Natural killer cell (primary cell): ENCODE measurements at regions not wholly inside any gene's neighbourhood (a gene's known extent, or its start where the extent isn't known, plus 50 kb on each side); places are given as distances from the start of the nearest gene placed in this dataset.

Experiments used
- ATAC-seq, 3 donors: fragments of 150-1000 bp in 2 of 3; fragments of 200-7000 bp in 1 of 3; cut with Tn5 transposase; 1 replicate in 1 of 3; 2 replicates in 2 of 3; pipeline ENCODE4 v1.10.0; 2021; ENCODE audit warnings: mild to moderate bottlenecking in 2 of 3, moderate library complexity in 2 of 3
- DNase-seq, 2 donors: peaks; one replicate each; pipeline versions ENCODE4 v3.0.0 to v3.0.0-alpha.2; 2013 to 2021; ENCODE audit warnings: mixed read lengths in 1 of 2
- H3K27ac ChIP-seq: one replicate; pipeline ENCODE4 v1.5.1; 2013; ENCODE audit warnings: mild to moderate bottlenecking, low read length
- H3K27me3 ChIP-seq: one replicate; pipeline ENCODE4 v1.6.1; 2013; ENCODE audit warnings: low read length; ENCODE audit not compliant: control insufficient read depth, insufficient read depth
- H3K36me3 ChIP-seq: one replicate; pipeline ENCODE4 v1.6.1; 2013; ENCODE audit warnings: low read length; ENCODE audit not compliant: control insufficient read depth, insufficient read depth
- H3K4me1 ChIP-seq: one replicate; pipeline ENCODE4 v1.6.1; 2013; ENCODE audit warnings: low read length; ENCODE audit not compliant: control insufficient read depth, insufficient read depth
- H3K4me3 ChIP-seq: one replicate; pipeline ENCODE4 v1.5.1; 2013; ENCODE audit warnings: low read length
- H3K9me3 ChIP-seq: one replicate; pipeline ENCODE4 v1.6.1; 2013; ENCODE audit warnings: low read length; ENCODE audit not compliant: control insufficient read depth, insufficient read depth
- H3K27ac Mint-ChIP-seq, 2 donors: one replicate each; pipeline ENCODE4 v1.8.0; 2022; ENCODE audit warnings: mild to moderate bottlenecking in 2 of 2, mixed read lengths in 2 of 2, moderate library complexity in 1 of 2
- H3K27me3 Mint-ChIP-seq, 2 donors: one replicate each; pipeline ENCODE4 v1.8.0; 2022; ENCODE audit warnings: low read depth in 2 of 2, mixed read lengths in 2 of 2
- H3K36me3 Mint-ChIP-seq: one replicate; pipeline ENCODE4 v1.8.0; 2022; ENCODE audit warnings: mixed read lengths
- H3K4me1 Mint-ChIP-seq, 2 donors: one replicate each; pipeline ENCODE4 v1.8.0; 2022; ENCODE audit warnings: mixed read lengths in 2 of 2
- H3K4me3 Mint-ChIP-seq: one replicate; pipeline ENCODE4 v1.8.0; 2022; ENCODE audit warnings: mild to moderate bottlenecking, moderate library complexity, mixed read lengths
- H3K9me3 Mint-ChIP-seq, 2 donors: one replicate each; pipeline ENCODE4 v1.8.0; 2022; ENCODE audit warnings: mixed read lengths in 2 of 2
- CTCF ChIP-seq: fragments of 200-600 bp; IDR thresholded peaks from one replicate; pipeline ENCODE4 v1.8.0; 2022; ENCODE audit warnings: antibody characterized with exemption
- WGBS: methylation state at CpG from one replicate; pipeline ENCODE4 v1.1.7; 2013; ENCODE audit warnings: missing lambda C conversion rate; ENCODE audit not compliant: insufficient coverage; 5-methylcytosine and 5-hydroxymethylcytosine counted together
- intact Hi-C: fragments of 100-400 bp; cut with micrococcal nuclease; formaldehyde crosslinking; loops from one replicate; pipeline ENCODE4 v1.14.2; 2022

DNA sequence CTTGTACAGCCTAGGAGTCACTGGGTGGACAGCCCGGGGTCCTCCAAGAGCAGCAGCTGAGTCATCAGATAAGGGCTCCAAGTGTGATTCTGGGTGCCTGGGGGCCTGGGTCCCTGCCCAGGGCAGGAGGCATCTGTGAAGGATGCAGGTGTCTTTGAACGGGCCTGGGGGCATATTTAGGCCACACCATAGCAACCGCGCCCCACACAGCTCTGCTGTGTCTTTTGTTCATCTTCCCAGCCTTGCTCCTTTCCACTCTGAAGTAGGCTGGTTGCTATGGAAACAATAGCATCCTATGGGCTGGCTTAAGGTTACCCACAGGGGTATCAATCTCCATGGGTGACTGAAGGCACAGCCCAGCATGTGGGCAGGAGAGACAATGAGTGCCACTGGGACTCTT is 324.7 kb downstream of the TCERG1L start:
- H3K36me3 ChIP-seq = no peaks in the 10 kb centered on the region
- no peak overlapping the region for H3K27ac ChIP-seq
- Mint-ChIP-seq H3K4me3 (no peak overlapping the region), H3K27me3 (no peaks in the 10 kb centered on the region), H3K9me3 (peaks cover 2 to 8% of the 10 kb centered on the region in 2 donors), H3K27ac (no peak overlapping the region), H3K4me1 (no peaks in the 10 kb centered on the region), H3K36me3 (no peaks in the 10 kb centered on the region)
- H3K9me3 ChIP-seq = no peaks in the 10 kb centered on the region
- H3K4me1 ChIP-seq = no peaks in the 10 kb centered on the region
- no peak overlapping the region for H3K4me3 ChIP-seq
- intact Hi-C loops = no loop called here
- ATAC-seq = no peak
- H3K27me3 ChIP-seq = no peaks in the 10 kb centered on the region
- DNase-seq = no peak
- TF ChIP-seq CTCF = no peak
- 86% methylated on average over 4 of the region's 4 CpGs for WGBS

- no peak overlapping the region for H3K4me3 Mint-ChIP-seq
These were observed 324.1 kb downstream of the TCERG1L start for GRCh38 chr10:130987401-130987800.

DNA sequence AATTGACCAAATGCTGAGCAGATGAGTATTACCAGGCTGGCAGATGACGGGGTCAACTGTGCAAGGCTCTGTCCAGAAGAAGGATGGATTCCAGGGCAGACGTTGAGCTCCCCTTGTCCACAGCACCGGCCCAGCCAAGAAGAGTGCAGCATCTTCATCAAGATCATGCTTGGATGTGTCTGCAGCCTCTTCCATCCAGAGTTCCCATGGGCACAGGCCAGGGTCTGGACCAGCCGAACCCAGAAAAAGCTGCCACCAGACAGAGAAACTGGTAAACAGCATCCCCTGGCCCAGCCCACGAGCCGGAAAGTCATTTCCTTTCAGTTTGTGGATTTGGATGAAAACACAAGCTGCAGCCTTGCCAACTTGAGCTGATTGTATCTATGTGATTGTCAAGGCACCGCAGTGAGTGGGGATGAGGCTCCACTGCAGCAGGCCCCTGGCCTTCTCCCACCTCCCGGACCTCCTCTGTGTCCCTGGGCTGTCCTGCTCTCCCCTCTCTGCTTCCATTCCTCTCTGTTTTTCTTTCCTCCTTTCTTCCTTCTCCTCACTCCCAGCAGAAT is 321.8 kb downstream of the TCERG1L start:
- Mint-ChIP-seq H3K36me3 (no peaks in the 10 kb centered on the region), H3K9me3 (no peaks in the 10 kb centered on the region), H3K4me3 (no peak overlapping the region), H3K27ac (no peak overlapping the region), H3K4me1 (no peaks in the 10 kb centered on the region), H3K27me3 (no peaks in the 10 kb centered on the region)
- 45% methylated on average over 8 of the region's 8 CpGs for WGBS
- Histone ChIP-seq H3K4me1 (no peaks in the 10 kb centered on the region), H3K9me3 (no peaks in the 10 kb centered on the region), H3K27ac (no peak overlapping the region), H3K4me3 (no peak overlapping the region), H3K36me3 (no peaks in the 10 kb centered on the region), H3K27me3 (no peaks in the 10 kb centered on the region)
- DNase-seq (no peak), ATAC-seq (no peak)
- intact Hi-C loops = no loop called here
- no peak for TF ChIP-seq CTCF

More at GRCh38 chr10:130987401-130987800, 324.1 kb downstream of the TCERG1L start:
- H3K27me3 Mint-ChIP-seq = no peaks in the 10 kb centered on the region
- Histone ChIP-seq H3K9me3 (no peaks in the 10 kb centered on the region), H3K36me3 (no peaks in the 10 kb centered on the region), H3K4me3 (no peak overlapping the region), H3K27ac (no peak overlapping the region), H3K4me1 (no peaks in the 10 kb centered on the region), H3K27me3 (no peaks in the 10 kb centered on the region)
- H3K4me1 Mint-ChIP-seq = no peaks in the 10 kb centered on the region
- peaks cover 2 to 8% of the 10 kb centered on the region in 2 donors for H3K9me3 Mint-ChIP-seq
- DNase-seq (no peak), ATAC-seq (no peak)
- intact Hi-C loops = no loop called here
- no peak overlapping the region for H3K27ac Mint-ChIP-seq
- TF ChIP-seq CTCF = no peak
- WGBS = 86% methylated on average over 7 of the region's 7 CpGs
- H3K36me3 Mint-ChIP-seq = no peaks in the 10 kb centered on the region

- Mint-ChIP-seq H3K27me3 (no peaks in the 10 kb centered on the region), H3K36me3 (no peaks in the 10 kb centered on the region), H3K4me3 (no peak overlapping the region), H3K9me3 (no peaks in the 10 kb centered on the region), H3K27ac (no peak overlapping the region), H3K4me1 (no peaks in the 10 kb centered on the region)
- H3K36me3 ChIP-seq = no peaks in the 10 kb centered on the region
- no peaks in the 10 kb centered on the region for H3K9me3 ChIP-seq
- no peak overlapping the region for H3K27ac ChIP-seq
- no peaks in the 10 kb centered on the region for H3K4me1 ChIP-seq
- intact Hi-C loops = no loop called here
- TF ChIP-seq CTCF = no peak
- no peaks in the 10 kb centered on the region for H3K27me3 ChIP-seq
- ATAC-seq (no peak), DNase-seq (no peak)
- WGBS = 82% methylated on average over 9 of the region's 9 CpGs
- no peak overlapping the region for H3K4me3 ChIP-seq
These were observed 321.0 kb downstream of the TCERG1L start for GRCh38 chr10:130990486-130990885.
